GOT3 (cell line): ENCODE measurements at regions not wholly inside any gene's neighbourhood (a gene's known extent, or its start where the extent isn't known, plus 50 kb on each side); places are given as distances from the start of the nearest gene placed in this dataset.

Experiments used
- DNase-seq: peaks from one replicate; lab custom pipeline; 2025; ENCODE audit warnings: mixed read lengths; lab: John Stamatoyannopoulos, UW

GRCh38 chr20:12358655-12359009 is 440.9 kb downstream of the BTBD3 start:
- DNase-seq: no peak

DNA sequence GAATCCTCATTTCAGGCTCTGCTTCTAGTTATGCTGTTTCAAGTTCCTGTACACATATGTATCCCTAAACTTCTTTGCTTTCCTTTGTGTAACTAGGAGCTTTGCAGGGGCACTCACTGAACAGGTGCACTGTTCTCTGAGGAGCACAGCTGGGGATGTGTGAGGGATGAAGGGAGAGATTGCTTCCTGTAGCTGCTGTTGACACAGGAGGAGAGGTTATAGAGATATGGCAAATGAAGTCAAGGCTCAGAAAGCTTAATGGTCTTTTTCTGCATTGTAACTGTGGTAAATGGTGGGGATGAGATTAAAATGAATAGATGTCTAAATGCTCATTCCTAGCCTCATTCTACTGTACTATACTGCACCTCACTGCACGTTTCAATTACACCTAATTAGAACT is 454.3 kb downstream of the BTBD3 start:
- DNase-seq: no peak

DNA sequence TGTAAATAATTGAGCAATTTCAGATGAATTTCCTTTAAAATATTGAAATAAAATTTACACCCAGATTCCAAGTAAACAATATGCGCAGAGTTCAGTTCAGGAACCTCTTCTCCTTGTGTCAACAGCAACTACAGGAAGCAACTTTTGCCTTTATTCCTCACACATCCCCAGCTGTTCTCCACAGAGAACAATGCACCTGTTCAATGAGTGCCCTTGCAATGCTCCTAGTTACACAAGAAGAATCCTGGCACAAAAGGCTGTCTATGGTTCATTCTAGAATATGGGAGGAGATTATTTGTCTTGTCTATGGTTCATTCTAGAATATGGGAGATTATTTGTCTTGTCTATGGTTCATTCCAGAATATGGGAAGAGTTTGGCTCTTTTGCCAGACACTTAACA is 454.9 kb downstream of the BTBD3 start:
- DNase-seq: no peak

DNA sequence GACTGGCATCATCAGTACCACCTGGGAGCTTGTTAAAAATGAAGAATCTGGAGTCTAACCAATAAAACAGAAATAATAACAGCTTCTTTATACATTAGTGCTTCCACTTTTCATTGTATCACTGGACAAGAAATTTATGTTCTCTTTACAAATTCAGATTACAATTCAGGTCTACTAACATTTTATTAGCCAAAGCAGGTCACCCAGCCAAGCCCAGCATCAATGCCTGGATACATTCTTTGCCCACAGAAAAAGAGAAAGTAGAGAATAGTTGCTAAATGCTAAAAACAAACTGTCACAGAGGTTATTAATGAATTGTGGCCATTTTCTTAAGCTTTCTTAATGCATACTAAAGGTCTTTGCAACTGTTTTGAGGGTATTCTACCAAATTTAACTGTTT is 458.3 kb downstream of the BTBD3 start:
- no peak for DNase-seq

DNA sequence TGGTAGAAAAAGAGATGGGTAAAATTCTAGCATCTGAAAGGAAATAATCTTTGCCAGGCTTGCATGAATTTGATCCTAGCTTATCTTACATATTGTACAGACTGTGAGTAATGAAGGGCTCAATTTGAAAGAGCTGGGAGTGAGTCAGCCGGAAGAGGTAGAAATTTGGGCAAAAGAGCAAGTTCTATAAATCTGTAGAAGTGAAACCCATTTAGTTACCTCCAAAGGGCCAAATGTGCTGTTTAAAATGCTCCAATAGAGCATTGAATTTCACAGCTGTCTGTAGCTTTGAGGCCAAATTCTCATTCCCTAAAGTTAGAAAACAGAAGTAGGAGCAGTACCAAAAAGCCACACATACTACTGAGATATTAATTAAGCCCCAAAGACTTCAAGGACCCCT is 466.1 kb downstream of the BTBD3 start:
- no peak for DNase-seq

GRCh38 chr20:12386821-12387220 is 469.1 kb downstream of the BTBD3 start:
- no peak for DNase-seq

DNA sequence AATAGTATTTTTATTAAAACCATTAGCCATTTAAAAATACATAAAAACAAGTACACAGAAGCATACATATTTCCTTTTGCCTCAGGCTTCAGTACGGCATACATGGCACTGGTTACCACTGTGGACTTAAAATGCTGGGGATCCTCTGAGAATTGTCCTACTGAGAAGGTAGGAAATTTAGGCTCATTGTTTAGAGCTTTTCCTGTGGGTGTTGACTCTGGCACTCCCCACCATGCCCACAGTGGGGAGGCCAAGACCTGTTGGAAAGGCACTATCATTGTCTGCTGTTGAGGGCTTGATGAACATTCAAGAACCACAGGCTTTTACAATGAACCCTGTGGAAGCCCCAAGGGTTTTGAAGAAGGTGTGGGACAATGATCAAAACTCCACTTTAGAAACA is 473.4 kb downstream of the BTBD3 start:
- DNase-seq: no peak

DNA sequence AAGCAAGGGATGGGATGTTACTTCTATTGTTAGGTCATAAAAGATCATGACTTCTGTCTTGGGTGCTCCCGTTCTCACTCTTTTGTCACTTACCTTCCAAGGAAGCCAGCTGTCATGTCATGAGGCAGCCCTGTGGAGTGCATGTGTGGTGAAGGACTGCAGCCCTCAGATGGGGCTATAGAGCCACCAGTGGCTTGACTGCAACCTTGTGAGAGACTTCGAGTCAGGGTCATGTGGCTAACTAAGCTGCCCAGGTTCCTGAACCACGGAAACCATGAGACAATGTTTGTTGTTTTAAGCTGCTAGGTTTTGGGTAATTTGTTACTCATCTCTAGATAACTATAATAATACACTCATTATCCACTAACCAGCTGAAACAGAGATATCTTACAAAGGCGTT is 477.1 kb downstream of the BTBD3 start:
- DNase-seq: no peak

DNA sequence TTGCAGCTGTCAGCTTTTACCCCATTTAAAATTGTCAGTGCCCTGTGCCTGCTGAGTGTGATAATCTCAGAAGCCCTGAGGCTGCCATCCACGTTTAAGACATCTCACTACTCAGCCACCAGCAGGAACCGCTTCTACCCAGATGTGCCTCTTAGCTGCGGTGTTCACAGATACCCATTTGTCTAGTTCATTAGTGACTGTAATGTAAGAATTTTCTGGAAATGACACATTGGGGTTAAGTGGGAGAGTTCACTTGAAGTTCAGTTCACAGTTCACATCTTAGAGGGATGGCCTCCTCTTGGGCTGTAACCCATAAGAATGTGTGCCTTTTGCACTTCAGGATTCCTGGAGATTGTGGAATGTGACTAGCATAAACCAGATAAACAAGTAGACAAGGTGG is 477.7 kb downstream of the BTBD3 start:
- DNase-seq: no peak

GRCh38 chr20:12395760-12396159 is 478.1 kb downstream of the BTBD3 start:
- DNase-seq: no peak

GRCh38 chr20:12399110-12399836 is 481.6 kb downstream of the BTBD3 start:
- DNase-seq: no peak

- DNase-seq: no peak
Measured at GRCh38 chr20:12404941-12405340, 487.2 kb downstream of the BTBD3 start.

DNA sequence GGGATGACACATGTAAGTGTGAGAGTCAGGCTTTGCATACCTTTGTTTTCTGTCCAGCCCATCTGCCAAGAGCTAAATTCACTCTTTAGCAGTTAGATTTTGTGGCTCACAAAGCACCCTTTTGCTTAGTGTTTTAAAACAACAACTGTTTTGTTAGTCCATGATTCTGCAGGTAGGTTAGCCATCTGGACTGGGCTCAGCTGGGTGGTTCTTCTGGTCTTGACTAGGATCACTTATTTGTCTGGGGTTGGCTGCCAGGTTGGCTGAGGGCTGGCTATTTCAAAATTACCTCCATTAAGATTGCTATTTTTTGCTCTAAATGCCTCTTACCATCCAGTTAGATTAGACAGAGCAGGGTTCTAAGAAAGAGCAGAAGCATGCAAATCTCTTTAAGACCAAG is 489.3 kb downstream of the BTBD3 start:
- DNase-seq: no peak

DNA sequence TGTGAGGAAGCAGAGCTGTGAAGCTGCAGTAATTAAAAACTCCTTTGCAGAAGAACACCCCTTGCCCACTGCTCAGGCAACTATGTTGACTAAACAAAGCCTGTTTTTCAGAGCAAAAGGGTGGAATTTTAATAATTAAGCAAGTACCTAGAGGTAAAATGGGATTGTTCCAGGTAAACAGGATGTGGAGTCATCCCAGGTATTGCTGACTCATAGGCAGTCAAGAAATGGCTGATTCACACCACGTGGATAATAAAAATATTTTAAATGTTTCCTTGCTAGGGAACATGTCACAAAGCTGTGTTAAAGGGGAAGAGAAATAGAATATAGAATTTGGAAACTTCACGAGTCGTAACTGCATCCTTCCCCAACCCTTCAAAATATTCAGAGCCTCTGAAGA is 491.8 kb downstream of the BTBD3 start:
- DNase-seq: no peak

- no peak for DNase-seq
Measured at GRCh38 chr20:12410783-12411182, 493.1 kb downstream of the BTBD3 start.

- DNase-seq: no peak
Measured at GRCh38 chr20:12411246-12411940, 493.7 kb downstream of the BTBD3 start.

GRCh38 chr20:12413116-12413515 is 495.4 kb downstream of the BTBD3 start:
- no peak for DNase-seq

- no peak for DNase-seq
Measured at GRCh38 chr20:12414446-12415274, 497.0 kb downstream of the BTBD3 start.

GRCh38 chr20:12416281-12416680 is 498.6 kb downstream of the BTBD3 start:
- DNase-seq: no peak

GRCh38 chr20:12433724-12434123 is 516.0 kb downstream of the BTBD3 start:
- no peak for DNase-seq

- DNase-seq: no peak
Measured at GRCh38 chr20:12434672-12435071, 517.0 kb downstream of the BTBD3 start.

DNA sequence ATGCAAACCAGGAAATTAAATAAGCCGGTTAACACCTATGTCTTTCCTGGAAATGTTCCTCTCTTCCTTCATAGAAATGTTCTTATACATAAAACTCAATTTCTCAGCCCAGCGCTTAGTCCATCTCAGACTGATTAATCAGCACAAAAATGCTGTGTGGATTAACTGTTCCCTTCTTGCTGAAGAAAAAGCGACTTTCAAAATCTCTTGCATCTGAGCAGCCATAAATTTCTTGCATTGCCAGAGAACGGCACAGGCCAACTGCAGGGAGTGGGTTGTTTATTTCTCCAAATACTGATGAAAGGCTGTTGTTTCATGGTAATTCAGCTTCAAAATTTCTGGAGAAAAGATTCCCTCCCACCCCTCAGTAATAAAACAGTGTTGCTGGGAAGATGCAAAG is 517.6 kb downstream of the BTBD3 start:
- no peak for DNase-seq

- DNase-seq: no peak
Measured at GRCh38 chr20:12453711-12454110, 536.0 kb downstream of the BTBD3 start.
